ENCODE measurements at regions not wholly inside any gene's neighbourhood (a gene's known extent, or its start where the extent isn't known, plus 50 kb on each side); places are given as distances from the start of the nearest gene placed in this dataset.

DNA sequence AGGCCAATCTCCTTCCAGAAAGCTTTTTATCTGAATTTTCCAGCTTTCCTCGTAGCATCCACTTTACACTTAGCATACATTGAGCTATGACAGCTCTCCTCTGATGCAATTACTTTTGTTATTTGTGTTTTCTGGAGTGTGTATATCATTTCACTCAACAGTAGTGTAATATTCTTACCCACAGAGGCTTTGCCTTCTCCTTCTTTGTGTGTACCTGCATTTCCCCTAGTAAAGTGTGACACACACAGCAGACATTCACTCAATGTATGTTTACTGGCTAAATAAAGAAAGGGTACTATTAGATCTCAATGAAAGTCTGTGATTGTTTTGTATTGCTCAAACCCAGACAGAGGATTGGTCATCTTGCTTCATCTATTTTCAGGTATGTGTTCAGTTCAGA, 193.7 kb upstream of the MEX3C start:
- H3K9ac ChIP-seq (ENCODE audit: low read length), result no peak overlapping the region
- no peaks in the 10 kb centered on the region for H3K36me3 ChIP-seq (replicated peaks; ENCODE audit: insufficient read depth, low read length)
- H2AFZ ChIP-seq (ENCODE audit: low read length), result no peak overlapping the region
- H4K20me1 ChIP-seq (ENCODE audit: insufficient read depth, low read length), result no peaks in the 10 kb centered on the region
- H3K4me2 ChIP-seq (ENCODE audit: low read depth, low read length), result no peak overlapping the region
- TF ChIP-seq CTCF (IDR thresholded peaks at IDR 0.05; ENCODE audit: low read length), result no peak
- H3K9me3 ChIP-seq (replicated peaks; ENCODE audit: insufficient read depth, low read length), result no peaks in the 10 kb centered on the region
- no peak for DNase-seq
- H3K9me2 ChIP-seq (replicated peaks; ENCODE audit: insufficient read depth, low read length), result no peaks in the 10 kb centered on the region
- H3F3A ChIP-seq (ENCODE audit: insufficient read depth, low read length), result no peaks in the 10 kb centered on the region
- no peaks in the 10 kb centered on the region for H3K4me1 ChIP-seq (ENCODE audit: low read length)
- H3K27ac ChIP-seq (ENCODE audit: low read length), result no peak overlapping the region
- H3K27me3 ChIP-seq (replicated peaks; ENCODE audit: insufficient read depth, low read length), result no peaks in the 10 kb centered on the region
- H3K4me3 ChIP-seq (ENCODE audit: low read length), result no peak overlapping the region
- H3K79me2 ChIP-seq (ENCODE audit: low read length), result no peaks in the 10 kb centered on the region

DNA sequence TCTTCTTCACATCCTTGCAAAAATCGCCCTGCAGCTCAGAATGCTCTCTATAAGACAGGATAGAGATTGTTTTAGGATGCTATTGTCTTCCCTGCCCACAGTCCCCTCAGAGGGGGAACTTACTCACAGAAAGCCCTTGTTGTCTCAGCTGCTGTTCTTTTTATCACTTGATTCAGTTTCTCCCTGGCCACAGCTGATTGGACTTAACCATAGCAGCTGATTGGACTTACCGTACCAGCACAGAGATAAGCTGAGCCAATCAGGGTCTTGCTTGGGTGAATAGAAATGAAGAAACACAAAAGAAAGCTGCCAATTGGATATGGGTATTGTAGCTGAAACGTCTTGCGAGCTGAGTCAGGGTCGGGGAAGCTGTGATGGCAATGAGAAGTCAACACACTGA, 194.2 kb upstream of the MEX3C start:
- H3K4me3 ChIP-seq (ENCODE audit: low read length), result no peak overlapping the region
- H3K79me2 ChIP-seq (ENCODE audit: low read length), result no peaks in the 10 kb centered on the region
- no peaks in the 10 kb centered on the region for H3K9me2 ChIP-seq (replicated peaks; ENCODE audit: insufficient read depth, low read length)
- H3K27ac ChIP-seq (ENCODE audit: low read length), result no peak overlapping the region
- H4K20me1 ChIP-seq (ENCODE audit: insufficient read depth, low read length), result no peaks in the 10 kb centered on the region
- no peaks in the 10 kb centered on the region for H3K9me3 ChIP-seq (replicated peaks; ENCODE audit: insufficient read depth, low read length)
- DNase-seq, result no peak
- no peaks in the 10 kb centered on the region for H3K4me1 ChIP-seq (ENCODE audit: low read length)
- H2AFZ ChIP-seq (ENCODE audit: low read length), result no peak overlapping the region
- H3F3A ChIP-seq (ENCODE audit: insufficient read depth, low read length), result no peaks in the 10 kb centered on the region
- H3K36me3 ChIP-seq (replicated peaks; ENCODE audit: insufficient read depth, low read length), result no peaks in the 10 kb centered on the region
- H3K4me2 ChIP-seq (ENCODE audit: low read depth, low read length), result no peak overlapping the region
- TF ChIP-seq EZH2phosphoT487 (IDR thresholded peaks at IDR 0.05; ENCODE audit: low read length) (no peak), CTCF (IDR thresholded peaks at IDR 0.05; ENCODE audit: low read length) (no peak), EZH2 (optimal IDR thresholded peaks at IDR 0.05; ENCODE audit: low read depth, low read length) (no peak)
- no peak overlapping the region for H3K9ac ChIP-seq (ENCODE audit: low read length)
- H3K27me3 ChIP-seq (replicated peaks; ENCODE audit: insufficient read depth, low read length), result no peaks in the 10 kb centered on the region

DNA sequence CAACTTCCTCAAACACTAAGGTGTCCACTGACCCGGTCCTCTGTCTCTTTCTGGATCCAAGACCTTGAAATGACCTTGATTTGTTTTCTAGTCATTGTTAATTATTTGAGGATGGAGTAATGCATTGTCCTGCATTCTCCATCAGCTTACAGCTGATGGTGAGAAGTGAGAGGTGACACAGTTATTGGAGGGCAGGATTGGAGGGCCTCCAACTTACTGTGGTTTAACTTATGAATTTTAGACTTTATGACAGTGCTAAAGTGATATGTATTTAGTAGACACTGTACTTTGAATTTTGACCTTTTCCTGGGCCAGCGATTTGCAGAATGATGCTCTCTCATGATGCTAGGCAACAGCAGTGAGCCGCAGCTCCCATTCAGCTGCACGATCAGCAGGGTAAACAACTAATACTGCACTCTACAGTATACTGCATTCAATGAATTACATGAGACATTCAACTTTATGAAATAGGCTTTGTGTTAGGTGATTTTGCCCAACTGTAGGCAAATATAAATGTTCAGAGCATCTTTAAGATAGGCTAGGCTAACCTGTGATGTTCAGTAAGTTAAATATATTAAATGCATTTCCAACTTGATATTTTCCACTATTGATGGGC, 200.0 kb upstream of the MEX3C start:
- Histone ChIP-seq H3K79me2 (ENCODE audit: low read length) (no peaks in the 10 kb centered on the region), H3K27me3 (replicated peaks; ENCODE audit: insufficient read depth, low read length) (no peaks in the 10 kb centered on the region), H3K4me1 (ENCODE audit: low read length) (no peaks in the 10 kb centered on the region), H3K9me2 (replicated peaks; ENCODE audit: insufficient read depth, low read length) (no peaks in the 10 kb centered on the region), H3K9me3 (replicated peaks; ENCODE audit: insufficient read depth, low read length) (no peaks in the 10 kb centered on the region), H3K27ac (ENCODE audit: low read length) (no peak overlapping the region), H4K20me1 (ENCODE audit: insufficient read depth, low read length) (no peaks in the 10 kb centered on the region), H3K36me3 (replicated peaks; ENCODE audit: insufficient read depth, low read length) (no peaks in the 10 kb centered on the region), H3K4me2 (ENCODE audit: low read depth, low read length) (no peak overlapping the region), H3K4me3 (ENCODE audit: low read length) (no peak overlapping the region), H3K9ac (ENCODE audit: low read length) (no peak overlapping the region), H2AFZ (ENCODE audit: low read length) (no peak overlapping the region), H3F3A (ENCODE audit: insufficient read depth, low read length) (no peaks in the 10 kb centered on the region)
- no peak for DNase-seq
- no peak for TF ChIP-seq EZH2 (optimal IDR thresholded peaks at IDR 0.05; ENCODE audit: low read depth, low read length)
- TF ChIP-seq CTCF (IDR thresholded peaks at IDR 0.05; ENCODE audit: low read length), result no peak
- TF ChIP-seq EZH2phosphoT487 (IDR thresholded peaks at IDR 0.05; ENCODE audit: low read length), result no peak
